Type B pancreatic cell (in vitro differentiated cells): ENCODE measurements at regions not wholly inside any gene's neighbourhood (a gene's known extent, or its start where the extent isn't known, plus 50 kb on each side); places are given as distances from the start of the nearest gene placed in this dataset.

Experiments
- DNase-seq: peaks from one replicate; pipeline ENCODE4 v3.0.0; 2021; ENCODE audit warnings: mixed read lengths; ENCODE audit not compliant: unreplicated experiment; ENCODE audit errors: extremely low spot score
- H3K27ac Mint-ChIP-seq: 2 replicates; pipeline ENCODE4 v1.8.0; 2021; ENCODE audit warnings: mild to moderate bottlenecking, mixed read lengths
- H3K27me3 Mint-ChIP-seq: 2 replicates; pipeline ENCODE4 v1.8.0; 2021; ENCODE audit warnings: mixed read lengths
- H3K36me3 Mint-ChIP-seq: 2 replicates; pipeline ENCODE4 v1.8.0; 2021; ENCODE audit warnings: mixed read lengths
- H3K4me1 Mint-ChIP-seq: one replicate; pipeline ENCODE4 v1.8.0; 2021; ENCODE audit warnings: mixed read lengths; ENCODE audit not compliant: unreplicated experiment
- H3K4me3 Mint-ChIP-seq: 2 replicates; pipeline ENCODE4 v1.8.0; 2021; ENCODE audit warnings: mild to moderate bottlenecking, mixed read lengths
- H3K9me3 Mint-ChIP-seq: 2 replicates; pipeline ENCODE4 v1.8.0; 2021; ENCODE audit warnings: mixed read lengths
- CTCF ChIP-seq: fragments of 200-600 bp; sonication (generic); conservative IDR thresholded peaks from 2 replicates; pipeline ENCODE4 v1.5.0; 2021; ENCODE audit warnings: antibody characterized with exemption, mild to moderate bottlenecking

GRCh38 chr12:125193376-125194152, 128.3 kb downstream of the AACS start:
- H3K27ac Mint-ChIP-seq, result no peak overlapping the region
- peak; percentile 48 for TF ChIP-seq CTCF
- no peaks in the 10 kb centered on the region for H3K9me3 Mint-ChIP-seq
- H3K4me1 Mint-ChIP-seq, result no peaks in the 10 kb centered on the region
- H3K4me3 Mint-ChIP-seq, result no peak overlapping the region
- H3K27me3 Mint-ChIP-seq, result peaks cover 86% of the 10 kb centered on the region
- no peak for DNase-seq
- no peaks in the 10 kb centered on the region for H3K36me3 Mint-ChIP-seq

GRCh38 chr12:125194163-125194773, 129.0 kb downstream of the AACS start:
- no peak for DNase-seq
- Mint-ChIP-seq H3K4me3 (no peak overlapping the region), H3K27me3 (peaks cover 84% of the 10 kb centered on the region), H3K4me1 (no peaks in the 10 kb centered on the region), H3K27ac (no peak overlapping the region), H3K9me3 (no peaks in the 10 kb centered on the region), H3K36me3 (no peaks in the 10 kb centered on the region)
- peak; percentile 12 for TF ChIP-seq CTCF

GRCh38 chr12:125194987-125195386, 129.8 kb downstream of the AACS start:
- no peak for TF ChIP-seq CTCF
- H3K4me1 Mint-ChIP-seq, result no peaks in the 10 kb centered on the region
- no peaks in the 10 kb centered on the region for H3K9me3 Mint-ChIP-seq
- no peak overlapping the region for H3K27ac Mint-ChIP-seq
- peaks cover 83% of the 10 kb centered on the region for H3K27me3 Mint-ChIP-seq
- DNase-seq, result no peak
- no peaks in the 10 kb centered on the region for H3K36me3 Mint-ChIP-seq
- no peak overlapping the region for H3K4me3 Mint-ChIP-seq

GRCh38 chr12:125197326-125197725, 132.1 kb downstream of the AACS start:
- H3K27ac Mint-ChIP-seq, result no peak overlapping the region
- H3K4me3 Mint-ChIP-seq, result no peak overlapping the region
- H3K9me3 Mint-ChIP-seq, result no peaks in the 10 kb centered on the region
- no peak for DNase-seq
- no peaks in the 10 kb centered on the region for H3K36me3 Mint-ChIP-seq
- no peak for TF ChIP-seq CTCF
- no peaks in the 10 kb centered on the region for H3K4me1 Mint-ChIP-seq
- H3K27me3 Mint-ChIP-seq, result peaks cover 74% of the 10 kb centered on the region

- TF ChIP-seq CTCF, result no peak
Observed at GRCh38 chr12:125198652-125199051, 133.4 kb downstream of the AACS start.

More at GRCh38 chr12:125198652-125199051, 133.4 kb downstream of the AACS start:
- no peak overlapping the region for H3K4me3 Mint-ChIP-seq
- no peaks in the 10 kb centered on the region for H3K36me3 Mint-ChIP-seq
- no peaks in the 10 kb centered on the region for H3K4me1 Mint-ChIP-seq
- no peaks in the 10 kb centered on the region for H3K9me3 Mint-ChIP-seq
- H3K27me3 Mint-ChIP-seq, result peaks cover 68% of the 10 kb centered on the region
- no peak overlapping the region for H3K27ac Mint-ChIP-seq
- DNase-seq, result no peak
